ENCODE measurements at regions not wholly inside any gene's neighbourhood (a gene's known extent, or its start where the extent isn't known, plus 50 kb on each side); places are given as distances from the start of the nearest gene placed in this dataset.

DNA sequence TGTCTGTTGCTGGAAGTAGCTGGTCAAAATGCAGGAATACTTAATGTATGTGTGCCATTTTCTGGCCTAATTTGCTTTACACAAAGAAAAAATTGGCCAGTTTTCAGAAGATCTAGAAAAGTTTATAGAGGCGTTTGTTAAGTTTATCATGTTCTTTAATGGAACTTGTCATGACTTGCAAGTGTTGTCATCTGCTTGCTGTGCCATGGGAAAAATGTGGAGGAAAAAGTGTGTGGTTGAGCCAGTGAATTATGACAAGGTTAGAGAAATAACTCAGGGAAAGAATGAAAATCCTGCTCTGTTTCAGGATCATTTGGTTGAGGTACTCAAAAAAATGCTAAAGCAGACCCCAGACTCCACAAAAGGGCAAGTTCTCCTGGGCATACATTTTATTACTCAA, 301.6 kb upstream of the CDH2 start:
- Mint-ChIP-seq H3K4me3 (no peak overlapping the region), H3K4me1 (ENCODE audit: unreplicated experiment) (peaks cover 9% of the 10 kb centered on the region), H3K27me3 (no peaks in the 10 kb centered on the region), H3K9me3 (peaks cover 5% of the 10 kb centered on the region), H3K27ac (no peak overlapping the region), H3K36me3 (no peaks in the 10 kb centered on the region)
- TF ChIP-seq, protein P1, sequence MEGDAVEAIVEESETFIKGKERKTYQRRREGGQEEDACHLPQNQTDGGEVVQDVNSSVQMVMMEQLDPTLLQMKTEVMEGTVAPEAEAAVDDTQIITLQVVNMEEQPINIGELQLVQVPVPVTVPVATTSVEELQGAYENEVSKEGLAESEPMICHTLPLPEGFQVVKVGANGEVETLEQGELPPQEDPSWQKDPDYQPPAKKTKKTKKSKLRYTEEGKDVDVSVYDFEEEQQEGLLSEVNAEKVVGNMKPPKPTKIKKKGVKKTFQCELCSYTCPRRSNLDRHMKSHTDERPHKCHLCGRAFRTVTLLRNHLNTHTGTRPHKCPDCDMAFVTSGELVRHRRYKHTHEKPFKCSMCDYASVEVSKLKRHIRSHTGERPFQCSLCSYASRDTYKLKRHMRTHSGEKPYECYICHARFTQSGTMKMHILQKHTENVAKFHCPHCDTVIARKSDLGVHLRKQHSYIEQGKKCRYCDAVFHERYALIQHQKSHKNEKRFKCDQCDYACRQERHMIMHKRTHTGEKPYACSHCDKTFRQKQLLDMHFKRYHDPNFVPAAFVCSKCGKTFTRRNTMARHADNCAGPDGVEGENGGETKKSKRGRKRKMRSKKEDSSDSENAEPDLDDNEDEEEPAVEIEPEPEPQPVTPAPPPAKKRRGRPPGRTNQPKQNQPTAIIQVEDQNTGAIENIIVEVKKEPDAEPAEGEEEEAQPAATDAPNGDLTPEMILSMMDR (conservative IDR thresholded peaks at IDR 0.05): no peak
- DNase-seq (ENCODE audit: extremely low spot score, unreplicated experiment): no peak

DNA sequence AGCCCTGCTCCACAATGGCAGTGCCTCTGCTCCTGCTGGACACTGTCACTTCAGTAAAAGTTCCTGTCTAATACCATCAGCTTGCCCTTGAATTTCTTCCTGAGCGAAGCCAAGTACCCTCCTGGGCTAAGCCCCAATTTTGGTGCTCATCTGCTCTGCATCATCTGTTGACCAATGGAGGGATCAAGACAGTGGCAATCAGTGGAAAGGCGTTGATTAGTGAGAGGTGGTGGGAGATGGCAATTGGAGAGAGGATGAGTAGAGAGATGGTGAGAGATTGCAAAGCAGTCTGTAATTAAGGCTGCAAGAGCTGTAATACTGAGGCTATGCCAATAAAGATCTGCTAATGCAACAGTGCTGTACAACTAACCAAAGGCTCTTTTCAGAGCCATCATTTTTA, 299.4 kb upstream of the CDH2 start:
- Mint-ChIP-seq H3K27me3 (no peaks in the 10 kb centered on the region), H3K36me3 (no peaks in the 10 kb centered on the region), H3K4me3 (no peak overlapping the region), H3K27ac (no peak overlapping the region), H3K4me1 (ENCODE audit: unreplicated experiment) (peaks cover 1% of the 10 kb centered on the region), H3K9me3 (peaks cover 5% of the 10 kb centered on the region)
- TF ChIP-seq, protein P1 (conservative IDR thresholded peaks at IDR 0.05): no peak
- no peak for DNase-seq (ENCODE audit: extremely low spot score, unreplicated experiment)

DNA sequence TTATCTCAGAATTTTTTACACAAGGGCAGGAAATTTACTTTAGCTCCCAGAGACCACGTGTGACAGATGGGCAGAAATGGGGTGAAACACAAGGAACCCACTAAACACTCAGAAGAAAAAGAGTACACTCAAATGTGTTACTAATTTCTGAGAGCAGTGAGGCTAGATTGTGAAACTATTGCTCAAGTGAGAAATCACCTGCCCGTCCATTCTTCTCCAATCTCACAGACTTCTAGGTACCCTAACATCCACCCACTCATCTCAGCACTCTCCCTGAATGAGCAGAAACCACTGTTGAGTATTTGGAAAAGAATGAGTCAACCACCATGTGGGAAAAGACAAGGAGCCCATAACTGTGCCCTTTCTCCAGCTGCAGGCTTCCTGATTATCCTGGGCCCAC, 293.0 kb upstream of the CDH2 start:
- H3K4me3 Mint-ChIP-seq: no peak overlapping the region
- no peaks in the 10 kb centered on the region for H3K4me1 Mint-ChIP-seq (ENCODE audit: unreplicated experiment)
- H3K9me3 Mint-ChIP-seq: peaks cover 5% of the 10 kb centered on the region
- H3K36me3 Mint-ChIP-seq: no peaks in the 10 kb centered on the region
- TF ChIP-seq, protein P1 (conservative IDR thresholded peaks at IDR 0.05): no peak
- no peak for DNase-seq (ENCODE audit: extremely low spot score, unreplicated experiment)
- no peak overlapping the region for H3K27ac Mint-ChIP-seq
- no peaks in the 10 kb centered on the region for H3K27me3 Mint-ChIP-seq

DNA sequence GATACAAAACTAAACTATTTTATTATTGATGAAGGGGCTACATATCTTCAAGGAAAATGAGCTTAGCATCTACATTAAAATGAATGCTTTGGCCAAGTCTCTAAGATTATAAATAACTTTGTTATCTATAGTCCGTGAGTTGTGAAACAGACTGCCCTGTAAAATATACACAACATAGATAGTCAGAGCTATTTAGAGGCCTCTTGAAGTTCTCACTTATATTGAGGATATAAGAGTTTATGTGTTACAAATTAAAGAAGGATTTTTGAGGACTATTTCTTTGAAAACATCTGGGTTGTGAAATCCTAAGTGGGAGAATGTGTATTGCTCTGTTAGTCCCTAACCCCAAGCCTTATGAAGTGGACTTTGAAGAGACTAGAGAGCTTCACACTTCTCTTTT, 292.0 kb upstream of the CDH2 start:
- TF ChIP-seq, protein P1 (conservative IDR thresholded peaks at IDR 0.05): no peak
- no peak overlapping the region for H3K27ac Mint-ChIP-seq
- H3K27me3 Mint-ChIP-seq: no peaks in the 10 kb centered on the region

GRCh38 chr18:28466204-28466603, 289.3 kb upstream of the CDH2 start:
- Mint-ChIP-seq H3K27ac (no peak overlapping the region), H3K4me3 (no peak overlapping the region), H3K36me3 (no peaks in the 10 kb centered on the region), H3K4me1 (ENCODE audit: unreplicated experiment) (no peaks in the 10 kb centered on the region), H3K27me3 (no peaks in the 10 kb centered on the region), H3K9me3 (peaks cover 5% of the 10 kb centered on the region)
- DNase-seq (ENCODE audit: extremely low spot score, unreplicated experiment): no peak
- TF ChIP-seq, protein P1 (conservative IDR thresholded peaks at IDR 0.05): no peak

More for the DNA sequence above, 292.0 kb upstream of the CDH2 start:
- Mint-ChIP-seq H3K36me3 (no peaks in the 10 kb centered on the region), H3K9me3 (peaks cover 5% of the 10 kb centered on the region), H3K4me1 (ENCODE audit: unreplicated experiment) (no peaks in the 10 kb centered on the region), H3K4me3 (no peak overlapping the region)
- no peak for DNase-seq (ENCODE audit: extremely low spot score, unreplicated experiment)

DNA sequence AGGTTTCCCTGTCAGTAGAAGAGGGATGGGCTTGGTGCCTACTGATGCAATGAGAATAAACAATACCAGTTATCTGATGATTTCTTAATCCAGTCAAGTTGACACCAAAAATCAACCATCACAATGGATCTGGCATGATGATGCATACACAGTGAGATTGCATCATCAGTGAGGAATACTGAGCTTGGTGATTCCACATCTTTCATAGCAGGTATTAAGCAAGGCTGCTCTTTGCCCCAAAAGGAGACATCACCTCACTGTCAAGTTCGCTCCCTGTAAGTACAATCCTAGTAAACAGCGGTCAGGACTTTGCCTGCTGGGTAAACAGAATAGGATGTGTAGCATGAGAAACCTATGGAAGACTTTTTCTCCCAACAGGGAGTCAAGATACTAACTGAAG, 282.7 kb upstream of the CDH2 start:
- Mint-ChIP-seq H3K4me1 (ENCODE audit: unreplicated experiment) (no peaks in the 10 kb centered on the region), H3K4me3 (no peak overlapping the region), H3K9me3 (no peaks in the 10 kb centered on the region), H3K36me3 (no peaks in the 10 kb centered on the region), H3K27me3 (no peaks in the 10 kb centered on the region), H3K27ac (no peak overlapping the region)
- DNase-seq (ENCODE audit: extremely low spot score, unreplicated experiment): no peak
- TF ChIP-seq, protein P1 (conservative IDR thresholded peaks at IDR 0.05): no peak
